ENCODE measurements at regions not wholly inside any gene's neighbourhood (a gene's known extent, or its start where the extent isn't known, plus 50 kb on each side); places are given as distances from the start of the nearest gene placed in this dataset.

GRCh38 chr13:26821672-26822071 lies 61.1 kb upstream of the GPR12 start:
- Histone ChIP-seq H3K27ac (replicated peaks) (no peak overlapping the region), H3K4me3 (replicated peaks; ENCODE audit: insufficient read depth, low read length) (no peak overlapping the region), H3K27me3 (ENCODE audit: insufficient read depth, poor library complexity, severe bottlenecking) (peaks cover 1% of the 10 kb centered on the region)
- TF ChIP-seq REST (IDR thresholded peaks at IDR 0.05; ENCODE audit: insufficient replicate concordance, low read depth), result no peak
- TF ChIP-seq CTCF (IDR thresholded peaks at IDR 0.05; ENCODE audit: insufficient read depth, low read length), result no peak
- no peak for TF ChIP-seq GABPA (IDR thresholded peaks at IDR 0.05; ENCODE audit: low read depth)
- TF ChIP-seq POLR2AphosphoS5 (IDR thresholded peaks at IDR 0.05; ENCODE audit: low read depth), result no peak
- TF ChIP-seq SPI1 (IDR thresholded peaks at IDR 0.05; ENCODE audit: borderline replicate concordance, low read depth), result no peak
- no peak for DNase-seq (ENCODE audit: low read depth in 1 of 2, low spot score in 1 of 2)

- no peak for DNase-seq (ENCODE audit: low read depth in 1 of 2, low spot score in 1 of 2)
- TF ChIP-seq POLR2AphosphoS5 (IDR thresholded peaks at IDR 0.05; ENCODE audit: low read depth) (no peak), REST (IDR thresholded peaks at IDR 0.05; ENCODE audit: insufficient replicate concordance, low read depth) (no peak), SPI1 (IDR thresholded peaks at IDR 0.05; ENCODE audit: borderline replicate concordance, low read depth) (no peak), GABPA (IDR thresholded peaks at IDR 0.05; ENCODE audit: low read depth) (no peak), CTCF (IDR thresholded peaks at IDR 0.05; ENCODE audit: insufficient read depth, low read length) (no peak)
- Histone ChIP-seq H3K27me3 (ENCODE audit: insufficient read depth, poor library complexity, severe bottlenecking) (no peaks in the 10 kb centered on the region), H3K27ac (replicated peaks) (no peak overlapping the region), H3K4me3 (replicated peaks; ENCODE audit: insufficient read depth, low read length) (no peak overlapping the region)
These were observed 60.3 kb upstream of the GPR12 start for GRCh38 chr13:26820871-26821270.

GRCh38 chr13:26819046-26819445 lies 58.5 kb upstream of the GPR12 start:
- Histone ChIP-seq H3K27ac (replicated peaks) (no peak overlapping the region), H3K27me3 (ENCODE audit: insufficient read depth, poor library complexity, severe bottlenecking) (no peaks in the 10 kb centered on the region), H3K4me3 (replicated peaks; ENCODE audit: insufficient read depth, low read length) (no peak overlapping the region)
- TF ChIP-seq POLR2AphosphoS5 (IDR thresholded peaks at IDR 0.05; ENCODE audit: low read depth) (no peak), CTCF (IDR thresholded peaks at IDR 0.05; ENCODE audit: insufficient read depth, low read length) (no peak), REST (IDR thresholded peaks at IDR 0.05; ENCODE audit: insufficient replicate concordance, low read depth) (no peak), GABPA (IDR thresholded peaks at IDR 0.05; ENCODE audit: low read depth) (no peak), SPI1 (IDR thresholded peaks at IDR 0.05; ENCODE audit: borderline replicate concordance, low read depth) (no peak)
- DNase-seq (ENCODE audit: low read depth in 1 of 2, low spot score in 1 of 2), result no peak
